ENCODE measurements at regions not wholly inside any gene's neighbourhood (a gene's known extent, or its start where the extent isn't known, plus 50 kb on each side); places are given as distances from the start of the nearest gene placed in this dataset.

DNA sequence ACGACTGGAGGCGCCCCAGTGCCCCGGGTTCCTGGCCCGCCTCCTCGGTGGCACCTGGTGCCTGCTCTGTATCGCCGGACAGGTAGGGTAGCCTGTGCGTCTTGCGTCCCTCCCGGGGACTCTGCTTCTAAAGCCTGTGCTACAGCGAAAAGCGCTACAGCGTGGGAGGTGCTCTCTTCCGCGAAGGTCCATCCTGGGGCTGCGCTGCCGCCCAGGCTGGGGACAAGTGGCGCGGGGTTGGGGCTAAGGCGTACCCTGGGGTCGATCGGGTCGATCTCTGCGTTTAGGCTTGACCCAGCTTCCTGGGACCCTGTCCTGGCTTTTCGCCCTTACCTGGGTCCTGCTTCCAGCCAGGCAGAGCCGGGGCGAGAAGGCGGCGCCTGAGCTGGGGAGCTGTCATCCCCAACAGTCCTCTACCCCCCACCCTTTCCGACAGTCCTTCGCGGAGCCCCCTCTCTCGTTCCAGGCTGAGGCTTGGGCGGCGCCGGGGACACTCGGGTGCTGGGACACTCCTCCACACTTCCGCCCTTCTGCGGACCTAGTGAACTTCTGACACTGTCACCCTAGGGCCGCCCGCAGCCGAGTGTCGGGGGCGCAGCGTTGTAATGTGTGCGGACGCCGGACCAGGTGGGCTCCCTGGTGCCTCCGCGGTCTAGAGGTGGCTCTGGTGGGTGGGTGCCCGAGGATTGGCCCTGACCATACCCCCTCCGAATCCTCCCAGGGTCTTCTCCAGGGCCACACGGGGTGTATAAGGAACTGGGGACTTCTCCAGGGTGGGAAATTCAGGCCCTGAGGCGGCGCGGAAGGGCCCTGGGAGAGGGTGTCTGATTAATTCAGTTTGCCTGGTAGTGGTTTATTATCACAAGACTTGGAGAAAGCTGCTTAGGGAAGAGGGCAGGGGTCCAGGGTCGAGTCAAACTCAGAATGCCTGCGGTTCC, 328.2 kb downstream of the SH3GL2 start:
- ATAC-seq (no peak), DNase-seq (no peak)
- no peaks in the 10 kb centered on the region for H3K9me3 ChIP-seq
- H3K36me3 ChIP-seq (replicated peaks in 1 of 2; ENCODE audit: insufficient read depth in 1 of 2, low read depth in 2 of 2), result no peaks in the 10 kb centered on the region
- H3K27me3 ChIP-seq, result no peaks in the 10 kb centered on the region
- H3K4me3 ChIP-seq, result no peak overlapping the region
- TF ChIP-seq, protein P1, sequence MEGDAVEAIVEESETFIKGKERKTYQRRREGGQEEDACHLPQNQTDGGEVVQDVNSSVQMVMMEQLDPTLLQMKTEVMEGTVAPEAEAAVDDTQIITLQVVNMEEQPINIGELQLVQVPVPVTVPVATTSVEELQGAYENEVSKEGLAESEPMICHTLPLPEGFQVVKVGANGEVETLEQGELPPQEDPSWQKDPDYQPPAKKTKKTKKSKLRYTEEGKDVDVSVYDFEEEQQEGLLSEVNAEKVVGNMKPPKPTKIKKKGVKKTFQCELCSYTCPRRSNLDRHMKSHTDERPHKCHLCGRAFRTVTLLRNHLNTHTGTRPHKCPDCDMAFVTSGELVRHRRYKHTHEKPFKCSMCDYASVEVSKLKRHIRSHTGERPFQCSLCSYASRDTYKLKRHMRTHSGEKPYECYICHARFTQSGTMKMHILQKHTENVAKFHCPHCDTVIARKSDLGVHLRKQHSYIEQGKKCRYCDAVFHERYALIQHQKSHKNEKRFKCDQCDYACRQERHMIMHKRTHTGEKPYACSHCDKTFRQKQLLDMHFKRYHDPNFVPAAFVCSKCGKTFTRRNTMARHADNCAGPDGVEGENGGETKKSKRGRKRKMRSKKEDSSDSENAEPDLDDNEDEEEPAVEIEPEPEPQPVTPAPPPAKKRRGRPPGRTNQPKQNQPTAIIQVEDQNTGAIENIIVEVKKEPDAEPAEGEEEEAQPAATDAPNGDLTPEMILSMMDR (IDR thresholded peaks at IDR 0.05), result no peak
- TF ChIP-seq POLR2A (IDR thresholded peaks at IDR 0.05), result no peak
- no peak overlapping the region for H3K27ac ChIP-seq
- intact Hi-C loops (cut with DNase I), result no loop called here
- 5 to 14% methylated on average over 16 to 58 of the region's 58 CpGs for WGBS, 2 donors
- peaks cover 10% of the 10 kb centered on the region for H3K4me1 ChIP-seq

DNA sequence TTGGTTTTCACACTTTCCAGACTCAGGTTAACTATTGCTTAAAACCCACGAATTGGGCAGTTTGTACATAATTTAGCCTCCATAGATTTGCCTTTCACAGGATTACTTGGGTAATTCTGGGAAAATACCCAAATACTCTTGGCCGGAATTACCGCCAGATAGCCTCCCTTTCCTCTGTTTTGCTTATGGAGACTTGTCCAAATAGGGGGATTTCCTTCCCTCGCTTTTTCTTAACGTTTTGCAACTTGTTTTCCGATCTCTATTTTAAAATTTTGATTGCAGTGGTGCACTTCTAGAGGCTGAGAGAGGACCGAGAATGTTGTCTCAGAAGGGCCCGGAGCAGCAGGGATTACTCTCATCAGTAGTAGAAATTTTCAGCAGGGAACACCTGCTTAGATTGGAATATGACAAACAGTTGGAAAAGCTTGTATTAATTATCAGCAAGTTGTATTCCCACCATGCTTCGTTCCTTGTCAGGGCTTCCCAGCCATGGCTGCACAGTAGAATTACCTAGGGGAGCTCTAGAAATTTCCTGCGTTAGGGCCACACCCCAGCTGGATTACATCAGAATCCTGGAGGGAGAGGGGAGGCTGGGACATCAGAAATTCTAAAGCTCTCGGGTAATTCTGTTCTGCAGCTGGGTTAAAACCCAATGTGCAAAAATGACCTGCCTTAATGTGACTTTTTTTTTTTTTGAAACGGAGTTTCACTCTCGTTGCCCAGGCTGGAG, 329.1 kb downstream of the SH3GL2 start:
- H3K27ac ChIP-seq, result no peak overlapping the region
- no peak for ATAC-seq
- H3K27me3 ChIP-seq, result no peaks in the 10 kb centered on the region
- peaks cover 10% of the 10 kb centered on the region for H3K4me1 ChIP-seq
- H3K4me3 ChIP-seq, result no peak overlapping the region
- no peaks in the 10 kb centered on the region for H3K9me3 ChIP-seq
- TF ChIP-seq POLR2A (IDR thresholded peaks at IDR 0.05), result no peak
- TF ChIP-seq, protein P1 (IDR thresholded peaks at IDR 0.05), result no peak
- intact Hi-C loops (cut with DNase I), result no loop called here
- H3K36me3 ChIP-seq (replicated peaks in 1 of 2; ENCODE audit: insufficient read depth in 1 of 2, low read depth in 2 of 2), result no peaks in the 10 kb centered on the region
- WGBS, 2 donors, result 57 to 66% methylated on average over 13 of the region's 13 CpGs
- DNase-seq, result no peak

DNA sequence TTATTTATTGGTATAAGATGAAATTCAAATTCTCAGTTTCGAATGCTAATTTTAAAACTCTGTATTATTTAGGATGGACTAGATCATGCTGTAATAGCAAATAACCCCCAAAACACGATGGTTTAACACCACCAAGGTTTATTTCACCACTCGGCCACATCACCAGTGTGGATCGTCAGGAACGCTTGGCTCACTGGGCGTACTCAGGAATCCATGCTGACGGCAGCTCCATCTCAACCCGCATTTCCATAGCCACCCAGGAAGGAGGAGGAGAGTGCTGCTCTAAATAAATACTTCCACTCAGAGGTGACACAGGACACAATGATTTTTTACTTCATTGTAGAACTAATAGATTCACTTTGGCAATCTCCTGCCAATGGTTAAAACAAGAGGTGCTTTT, 347.4 kb downstream of the SH3GL2 start:
- 59 to 69% methylated on average over 8 of the region's 8 CpGs for WGBS, 2 donors
- TF ChIP-seq POLR2A (IDR thresholded peaks at IDR 0.05), result no peak
- TF ChIP-seq, protein P1 (IDR thresholded peaks at IDR 0.05), result no peak
- no peaks in the 10 kb centered on the region for H3K9me3 ChIP-seq

GRCh38 chr9:17927616-17928015, 348.8 kb downstream of the SH3GL2 start:
- no peaks in the 10 kb centered on the region for H3K27me3 ChIP-seq
- no peak overlapping the region for H3K27ac ChIP-seq
- H3K9me3 ChIP-seq, result no peaks in the 10 kb centered on the region
- ATAC-seq, result no peak
- no peak for DNase-seq
- TF ChIP-seq, protein P1 (IDR thresholded peaks at IDR 0.05), result no peak
- TF ChIP-seq POLR2A (IDR thresholded peaks at IDR 0.05), result no peak
- H3K36me3 ChIP-seq (replicated peaks in 1 of 2; ENCODE audit: insufficient read depth in 1 of 2, low read depth in 2 of 2), result no peaks in the 10 kb centered on the region
- H3K4me1 ChIP-seq, result no peaks in the 10 kb centered on the region
- intact Hi-C loops (cut with DNase I), result no loop called here
- H3K4me3 ChIP-seq, result no peak overlapping the region

More for the DNA sequence above, 347.4 kb downstream of the SH3GL2 start:
- DNase-seq (no peak), ATAC-seq (no peak)
- intact Hi-C loops (cut with DNase I), result no loop called here
- H3K27ac ChIP-seq, result no peak overlapping the region
- H3K27me3 ChIP-seq, result no peaks in the 10 kb centered on the region
- no peaks in the 10 kb centered on the region for H3K36me3 ChIP-seq (replicated peaks in 1 of 2; ENCODE audit: insufficient read depth in 1 of 2, low read depth in 2 of 2)
- no peaks in the 10 kb centered on the region for H3K4me1 ChIP-seq
- no peak overlapping the region for H3K4me3 ChIP-seq
